Endothelial cell of umbilical vein (primary cell): ENCODE measurements at regions not wholly inside any gene's neighbourhood (a gene's known extent, or its start where the extent isn't known, plus 50 kb on each side); places are given as distances from the start of the nearest gene placed in this dataset.

ENCODE experiments used
- BruUV-seq: library from RNA; stranded (reverse); fragments of 400-500 nt; replicated peaks from 2 replicates; lab custom pipeline; 2021; lab: Mats Ljungman, UMichigan
- CTCF ChIA-PET: fragments of 300-600, 350-600 bp; sonication (Branson Sonifier 250); formaldehyde crosslinking; loops from one replicate; lab custom pipeline; 2021; ENCODE audit warnings: antibody characterized with exemption, inconsistent platforms; lab: Charles Lee
- POLR2A ChIA-PET: fragments of 300-600, 350-600 bp; sonication (Branson Sonifier 250); formaldehyde crosslinking; loops from one replicate; lab custom pipeline; 2021; ENCODE audit warnings: antibody characterized with exemption, inconsistent platforms; lab: Charles Lee
- DNase-seq: peaks from one replicate; pipeline ENCODE4 v3.0.0-alpha.2; 2011; ENCODE audit warnings: low read depth, low spot score
- FAIRE-seq: peaks from 2 replicates; lab custom pipeline; 2011; peaks lifted over from hg19 to GRCh38; lab: Jason Lieb, UNC
- H2AFZ ChIP-seq: 2 replicates; pipeline ENCODE4 v1.6.0; 2012; ENCODE audit warnings: low read depth, low read length, control low read depth, inconsistent platforms
- H3K27ac ChIP-seq: 2 replicates; pipeline ENCODE4 v1.5.1; 2011; ENCODE audit warnings: low read depth, mild to moderate bottlenecking, control low read depth, low read length, moderate library complexity; ENCODE audit not compliant: insufficient read depth
- H3K27me3 ChIP-seq, 2 experiments: 2 replicates each; pipeline versions ENCODE4 v1.6.0 to v1.6.1; 2011; ENCODE audit warnings: low read length in 2 of 2, mixed read lengths in 1 of 2; ENCODE audit not compliant: control insufficient read depth in 2 of 2, insufficient read depth in 2 of 2
- H3K36me3 ChIP-seq, 2 experiments: 2 replicates in 1 of 2; 3 replicates in 1 of 2; pipeline ENCODE4 v1.5.1; 2011; ENCODE audit warnings: low read length in 2 of 2, mild to moderate bottlenecking in 1 of 2, moderate library complexity in 1 of 2; ENCODE audit not compliant: control insufficient read depth in 2 of 2, insufficient read depth in 2 of 2; ENCODE audit errors: extremely low read depth in 1 of 2
- H3K4me1 ChIP-seq: 3 replicates; pipeline ENCODE4 v1.5.1; 2011; ENCODE audit warnings: mild to moderate bottlenecking, low read length; ENCODE audit not compliant: control insufficient read depth, insufficient read depth; ENCODE audit errors: extremely low read depth
- H3K4me2 ChIP-seq: 2 replicates; pipeline ENCODE4 v1.6.1; 2011; ENCODE audit warnings: low read length, control low read depth, mixed read lengths; ENCODE audit not compliant: insufficient read depth
- H3K4me3 ChIP-seq, 3 experiments: fragments of 200-600 bp in 1 of 3; sonication (generic), shearing (Covaris generic) in 1 of 3; replicated peaks in 1 of 3; 2 replicates each; pipeline ENCODE4 v1.5.1; 2011 to 2016; ENCODE audit warnings: control low read depth in 3 of 3, low read length in 3 of 3, mild to moderate bottlenecking in 2 of 3, inconsistent platforms in 1 of 3, low read depth in 1 of 3, moderate library complexity in 1 of 3; ENCODE audit not compliant: insufficient read depth in 1 of 3
- H3K79me2 ChIP-seq: 2 replicates; pipeline ENCODE4 v1.6.0; 2012; ENCODE audit warnings: low read length, inconsistent platforms; ENCODE audit not compliant: control insufficient read depth, insufficient read depth
- H3K9ac ChIP-seq: replicated peaks from 2 replicates; pipeline ENCODE3; 2011; ENCODE audit warnings: low read length, control low read depth; ENCODE audit not compliant: insufficient read depth; ENCODE audit errors: extremely low read depth
- H3K9me1 ChIP-seq: replicated peaks from 3 replicates; pipeline ENCODE4 v1.6.0; 2011; ENCODE audit warnings: mild to moderate bottlenecking, low read length; ENCODE audit not compliant: control insufficient read depth, insufficient read depth; ENCODE audit errors: extremely low read depth
- H3K9me3 ChIP-seq: replicated peaks from 2 replicates; pipeline ENCODE4 v1.5.1; 2012; ENCODE audit warnings: low read length, inconsistent platforms; ENCODE audit not compliant: control insufficient read depth, insufficient read depth
- H4K20me1 ChIP-seq: replicated peaks from 2 replicates; pipeline ENCODE3; 2011; ENCODE audit warnings: mild to moderate bottlenecking, low read length; ENCODE audit not compliant: control insufficient read depth, insufficient read depth; ENCODE audit errors: extremely low read depth
- EZH2 ChIP-seq: IDR thresholded peaks from 2 replicates; pipeline ENCODE4 v1.6.1; 2012; ENCODE audit warnings: borderline replicate concordance, low read depth, mild to moderate bottlenecking, moderate library complexity, low read length, inconsistent platforms; ENCODE audit not compliant: severe bottlenecking
- FOS ChIP-seq: IDR thresholded peaks from 2 replicates; pipeline ENCODE4 v1.6.1; 2011; ENCODE audit warnings: mild to moderate bottlenecking, low read length, moderate library complexity, borderline replicate concordance; ENCODE audit not compliant: insufficient read depth
- GATA2 ChIP-seq: IDR thresholded peaks from 2 replicates; pipeline ENCODE4 v1.7.0; 2011; ENCODE audit warnings: low read depth, mild to moderate bottlenecking, moderate library complexity, mixed read lengths, low read length; ENCODE audit not compliant: insufficient read length, insufficient read depth
- JUN ChIP-seq: IDR thresholded peaks from 2 replicates; pipeline ENCODE4 v1.6.1; 2011; ENCODE audit warnings: borderline replicate concordance, low read depth; ENCODE audit not compliant: insufficient read length, insufficient read depth
- MYC ChIP-seq: IDR thresholded peaks from one replicate; pipeline ENCODE4 v1.6.1; 2011; ENCODE audit warnings: mild to moderate bottlenecking, low read depth, low read length
- POLR2A ChIP-seq: IDR thresholded peaks from 2 replicates; pipeline ENCODE4 v1.6.1; 2012; ENCODE audit warnings: low read depth, mild to moderate bottlenecking, control low read depth, low read length
- POLR2AphosphoS5 ChIP-seq: IDR thresholded peaks from 2 replicates; pipeline ENCODE4 v1.6.1; 2012; ENCODE audit warnings: low read depth, mild to moderate bottlenecking, control low read depth, low read length, moderate library complexity; ENCODE audit not compliant: insufficient read depth
- dilution Hi-C: fragments of 300-500 bp; cut with MboI; formaldehyde crosslinking; loops from one replicate; pipeline ENCODE4 v1.15.0; 2019; ENCODE audit warnings: low sequenced_read_pairs; ENCODE audit not compliant: extremely low pct_ligation_motif_present
- intact Hi-C: fragments of 100-400 bp; cut with micrococcal nuclease; formaldehyde crosslinking; loops from one replicate; pipeline ENCODE4 v1.10.0; 2022
- TF ChIP-seq, protein P1 (sequence below), 2 donors: IDR thresholded peaks; 1 replicate in 1 of 2; 2 replicates in 1 of 2; pipeline ENCODE4 v1.5.1; 2011; ENCODE audit warnings: low read length in 2 of 2, mild to moderate bottlenecking in 2 of 2, moderate library complexity in 2 of 2, control low read depth in 1 of 2, inconsistent platforms in 1 of 2, low read depth in 1 of 2; ENCODE audit not compliant: insufficient read depth in 1 of 2; ENCODE audit errors: extremely low read depth in 1 of 2
- TF ChIP-seq, protein P2 (sequence below): IDR thresholded peaks from 2 replicates; pipeline ENCODE4 v1.6.1; 2011; ENCODE audit not compliant: insufficient read depth, insufficient read length

DNA sequence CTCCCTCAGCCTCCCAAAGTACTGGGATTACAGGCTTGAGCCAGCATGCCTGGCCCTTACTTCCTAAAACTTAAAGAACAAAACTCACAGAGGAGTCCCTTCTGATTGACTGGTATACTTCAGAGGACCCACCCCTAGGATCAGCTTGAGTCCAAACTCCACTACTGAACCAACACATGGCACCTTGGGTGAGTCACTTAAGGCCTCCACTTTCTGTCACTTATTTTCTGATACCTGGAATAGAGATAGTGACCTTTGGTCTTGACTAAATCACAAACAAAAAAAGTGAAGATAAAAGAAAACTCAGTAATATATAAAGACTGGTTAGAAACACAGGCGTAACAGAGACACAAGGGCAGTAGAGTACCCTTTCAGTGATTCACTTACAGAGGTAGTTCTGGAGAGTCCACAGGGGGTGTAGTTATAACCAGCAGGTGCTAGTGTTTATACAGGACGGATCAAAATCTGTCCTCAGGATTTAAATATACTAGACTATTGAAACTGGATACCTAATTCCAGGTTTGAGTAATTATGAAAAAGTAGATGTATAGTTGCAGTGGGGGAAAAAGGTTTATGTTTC is 274.3 kb upstream of the ANKRD55 start:
- Histone ChIP-seq H3K4me2 (no peak overlapping the region), H2AFZ (no peak overlapping the region), H3K27ac (no peak overlapping the region), H3K36me3 (no peaks in the 10 kb centered on the region), H4K20me1 (no peaks in the 10 kb centered on the region), H3K79me2 (no peaks in the 10 kb centered on the region), H3K9me1 (no peaks in the 10 kb centered on the region), H3K27me3 (peaks cover 0 to 2% of the 10 kb centered on the region in 2 experiments), H3K9ac (no peak overlapping the region), H3K4me3 (no peak overlapping the region), H3K4me1 (no peaks in the 10 kb centered on the region), H3K9me3 (no peaks in the 10 kb centered on the region)
- CTCF ChIA-PET: no interaction called here
- DNase-seq: no peak
- intact Hi-C loops: no loop called here
- TF ChIP-seq, protein P1, sequence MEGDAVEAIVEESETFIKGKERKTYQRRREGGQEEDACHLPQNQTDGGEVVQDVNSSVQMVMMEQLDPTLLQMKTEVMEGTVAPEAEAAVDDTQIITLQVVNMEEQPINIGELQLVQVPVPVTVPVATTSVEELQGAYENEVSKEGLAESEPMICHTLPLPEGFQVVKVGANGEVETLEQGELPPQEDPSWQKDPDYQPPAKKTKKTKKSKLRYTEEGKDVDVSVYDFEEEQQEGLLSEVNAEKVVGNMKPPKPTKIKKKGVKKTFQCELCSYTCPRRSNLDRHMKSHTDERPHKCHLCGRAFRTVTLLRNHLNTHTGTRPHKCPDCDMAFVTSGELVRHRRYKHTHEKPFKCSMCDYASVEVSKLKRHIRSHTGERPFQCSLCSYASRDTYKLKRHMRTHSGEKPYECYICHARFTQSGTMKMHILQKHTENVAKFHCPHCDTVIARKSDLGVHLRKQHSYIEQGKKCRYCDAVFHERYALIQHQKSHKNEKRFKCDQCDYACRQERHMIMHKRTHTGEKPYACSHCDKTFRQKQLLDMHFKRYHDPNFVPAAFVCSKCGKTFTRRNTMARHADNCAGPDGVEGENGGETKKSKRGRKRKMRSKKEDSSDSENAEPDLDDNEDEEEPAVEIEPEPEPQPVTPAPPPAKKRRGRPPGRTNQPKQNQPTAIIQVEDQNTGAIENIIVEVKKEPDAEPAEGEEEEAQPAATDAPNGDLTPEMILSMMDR (IDR thresholded peaks at IDR 0.05; ENCODE audit: extremely low read depth in 1 of 2, insufficient read depth in 1 of 2, low read depth in 1 of 2, low read length in 2 of 2): no peak
- TF ChIP-seq, protein P2, sequence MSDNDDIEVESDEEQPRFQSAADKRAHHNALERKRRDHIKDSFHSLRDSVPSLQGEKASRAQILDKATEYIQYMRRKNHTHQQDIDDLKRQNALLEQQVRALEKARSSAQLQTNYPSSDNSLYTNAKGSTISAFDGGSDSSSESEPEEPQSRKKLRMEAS: no peak
- TF ChIP-seq POLR2A: no peak
- no peak for TF ChIP-seq JUN
- no peak for TF ChIP-seq EZH2
- no peak for TF ChIP-seq MYC
- no peak for TF ChIP-seq GATA2
- TF ChIP-seq POLR2AphosphoS5: no peak
- TF ChIP-seq FOS: no peak
- BruUV-seq: no TSS peak
- POLR2A ChIA-PET: no interaction called here
- no peak for FAIRE-seq
- dilution Hi-C loops: no loop called here
